IMR-90 (cell line): ENCODE measurements at regions not wholly inside any gene's neighbourhood (a gene's known extent, or its start where the extent isn't known, plus 50 kb on each side); places are given as distances from the start of the nearest gene placed in this dataset.

Experiments
- ATAC-seq: fragments of 200-7000 bp; cut with Tn5 transposase; 2 replicates; pipeline ENCODE4 v1.9.1; 2020; ENCODE audit warnings: low read depth, mild to moderate bottlenecking, moderate library complexity
- BruUV-seq: library from RNA; stranded (reverse); fragments of 400-500 nt; replicated peaks from 2 replicates; lab custom pipeline; 2021; lab: Mats Ljungman, UMichigan
- CTCF ChIA-PET: fragments of 300-600 bp; formaldehyde crosslinking; extraction: SDS; loops from one replicate; lab custom pipeline; 2021; ENCODE audit warnings: antibody characterized with exemption; lab: Yijun Ruan, JAX
- POLR2A ChIA-PET: fragments of 300-600 bp; sonication (Branson Sonifier 250); formaldehyde crosslinking; loops from one replicate; lab custom pipeline; 2022; ENCODE audit warnings: antibody characterized with exemption; ENCODE audit not compliant: unreplicated experiment; lab: Charles Lee
- DNase-seq: peaks from one replicate; pipeline ENCODE4 v3.0.0; 2013
- H2AFZ ChIP-seq: replicated peaks from 2 replicates; pipeline ENCODE3; 2013; ENCODE audit warnings: low read length, mild to moderate bottlenecking; ENCODE audit not compliant: poor library complexity
- H2AK5ac ChIP-seq: 2 replicates; pipeline ENCODE4 v1.6.1; 2013; ENCODE audit warnings: low read depth, low read length, inconsistent platforms
- H2AK9ac ChIP-seq: replicated peaks from 2 replicates; pipeline ENCODE3; 2013; ENCODE audit warnings: mild to moderate bottlenecking, low read depth, low read length, moderate library complexity; ENCODE audit not compliant: poor library complexity
- H2BK120ac ChIP-seq: 2 replicates; pipeline ENCODE4 v1.6.1; 2013; ENCODE audit warnings: low read depth, low read length, inconsistent platforms
- H2BK15ac ChIP-seq: 3 replicates; pipeline ENCODE4 v1.6.1; 2013; ENCODE audit warnings: low read depth, low read length, inconsistent platforms
- H2BK20ac ChIP-seq: 2 replicates; pipeline ENCODE4 v1.6.1; 2013; ENCODE audit warnings: low read depth, mild to moderate bottlenecking, inconsistent platforms, low read length, moderate library complexity
- H2BK5ac ChIP-seq: 2 replicates; pipeline ENCODE4 v1.6.1; 2013; ENCODE audit warnings: mild to moderate bottlenecking, low read depth, low read length, inconsistent platforms; ENCODE audit not compliant: poor library complexity, severe bottlenecking
- H3K14ac ChIP-seq: replicated peaks from 2 replicates; pipeline ENCODE4 v1.6.1; 2013; ENCODE audit warnings: low read depth, low read length, inconsistent platforms
- H3K18ac ChIP-seq: 2 replicates; pipeline ENCODE4 v1.6.1; 2013; ENCODE audit warnings: low read depth, low read length, control low read depth
- H3K23ac ChIP-seq: 2 replicates; pipeline ENCODE4 v1.6.1; 2013; ENCODE audit warnings: low read depth, low read length, inconsistent platforms
- H3K27ac ChIP-seq: 2 replicates; pipeline ENCODE4 v1.5.1; 2013; ENCODE audit warnings: mild to moderate bottlenecking, control low read depth, low read length; ENCODE audit not compliant: insufficient read depth
- H3K27me3 ChIP-seq: 2 replicates; pipeline ENCODE4 v1.6.1; 2013; ENCODE audit warnings: low read length; ENCODE audit not compliant: control insufficient read depth, insufficient read depth
- H3K36me3 ChIP-seq: 2 replicates; pipeline ENCODE4 v1.6.1; 2013; ENCODE audit warnings: low read length, mixed read lengths; ENCODE audit not compliant: control insufficient read depth, insufficient read depth
- H3K4ac ChIP-seq: 2 replicates; pipeline ENCODE4 v1.6.1; 2013; ENCODE audit warnings: low read depth, low read length, inconsistent platforms
- H3K4me1 ChIP-seq: 2 replicates; pipeline ENCODE4 v1.6.1; 2013; ENCODE audit warnings: low read length, mixed read lengths; ENCODE audit not compliant: control insufficient read depth, insufficient read depth
- H3K4me2 ChIP-seq: 2 replicates; pipeline ENCODE4 v1.6.1; 2013; ENCODE audit warnings: low read depth, mild to moderate bottlenecking, control low read depth, low read length, moderate library complexity
- H3K4me3 ChIP-seq: 2 replicates; pipeline ENCODE4 v1.5.1; 2013; ENCODE audit warnings: low read depth, mild to moderate bottlenecking, control low read depth, low read length, moderate library complexity; ENCODE audit not compliant: insufficient read depth
- H3K56ac ChIP-seq: 2 replicates; pipeline ENCODE4 v1.6.1; 2013; ENCODE audit warnings: low read length, inconsistent platforms; ENCODE audit not compliant: insufficient read depth; ENCODE audit errors: extremely low read depth
- H3K79me1 ChIP-seq, 2 experiments: 2 replicates each; pipeline ENCODE4 v1.6.1; 2013; ENCODE audit warnings: low read length in 2 of 2, inconsistent platforms in 1 of 2, low read depth in 1 of 2
- H3K9ac ChIP-seq: 2 replicates; pipeline ENCODE4 v1.6.1; 2013; ENCODE audit warnings: low read depth, low read length, control low read depth
- H3K9me1 ChIP-seq: 2 replicates; pipeline ENCODE4 v1.6.1; 2013; ENCODE audit warnings: low read length, inconsistent platforms; ENCODE audit not compliant: insufficient read depth
- H3K9me3 ChIP-seq: 2 replicates; pipeline ENCODE4 v1.6.1; 2013; ENCODE audit warnings: low read length; ENCODE audit not compliant: control insufficient read depth, insufficient read depth
- H4K20me1 ChIP-seq: 2 replicates; pipeline ENCODE4 v1.6.1; 2013; ENCODE audit warnings: low read length, inconsistent platforms; ENCODE audit not compliant: insufficient read depth
- H4K5ac ChIP-seq: 2 replicates; pipeline ENCODE4 v1.6.1; 2013; ENCODE audit warnings: mild to moderate bottlenecking, low read depth, low read length, control low read depth
- H4K8ac ChIP-seq, 2 experiments: 2 replicates each; pipeline ENCODE4 v1.6.1; 2013; ENCODE audit warnings: low read depth in 2 of 2, low read length in 2 of 2, control low read depth in 1 of 2, inconsistent platforms in 1 of 2
- H4K91ac ChIP-seq: 2 replicates; pipeline ENCODE4 v1.6.1; 2013; ENCODE audit warnings: low read depth, low read length, inconsistent platforms; ENCODE audit not compliant: insufficient read depth
- BHLHE40 ChIP-seq: fragments of 150-350 bp; IDR thresholded peaks from 2 replicates; pipeline ENCODE4 v1.6.1; 2016; ENCODE audit warnings: mild to moderate bottlenecking, low read depth, low read length
- CEBPB ChIP-seq: IDR thresholded peaks from 2 replicates; pipeline ENCODE4 v1.6.1; 2012; ENCODE audit warnings: low read depth, low read length, improper control_type of control experiment
- CTCF ChIP-seq: conservative IDR thresholded peaks from 2 replicates; pipeline ENCODE4 v1.5.1; 2012; ENCODE audit warnings: mild to moderate bottlenecking, low read depth, low read length, improper control_type of control experiment
- ELK1 ChIP-seq: fragments of 150-350 bp; IDR thresholded peaks from 2 replicates; pipeline ENCODE4 v1.6.1; 2016; ENCODE audit warnings: low read depth, mild to moderate bottlenecking, low read length, moderate library complexity, borderline replicate concordance
- FOS ChIP-seq: fragments of 150-350 bp; IDR thresholded peaks from 2 replicates; pipeline ENCODE4 v1.6.1; 2016; ENCODE audit warnings: low read depth, low read length
- MAFK ChIP-seq: IDR thresholded peaks from 2 replicates; pipeline ENCODE4 v1.6.1; 2012; ENCODE audit warnings: low read depth, low read length, improper control_type of control experiment
- MAZ ChIP-seq: IDR thresholded peaks from 2 replicates; pipeline ENCODE4 v1.6.1; 2012; ENCODE audit warnings: low read depth, mild to moderate bottlenecking, low read length, improper control_type of control experiment, moderate library complexity, borderline replicate concordance
- NFE2L2 ChIP-seq: fragments of 150-350 bp; IDR thresholded peaks from 2 replicates; pipeline ENCODE4 v1.6.1; 2016; ENCODE audit warnings: low read depth, mild to moderate bottlenecking, low read length
- RAD21 ChIP-seq: IDR thresholded peaks from 2 replicates; pipeline ENCODE4 v1.6.1; 2012; ENCODE audit warnings: low read length, improper control_type of control experiment
- RCOR1 ChIP-seq: IDR thresholded peaks from 2 replicates; pipeline ENCODE4 v1.6.1; 2012; ENCODE audit warnings: mild to moderate bottlenecking, low read length, improper control_type of control experiment; ENCODE audit not compliant: insufficient replicate concordance
- RFX5 ChIP-seq: IDR thresholded peaks from 2 replicates; pipeline ENCODE4 v1.8.0; 2012; ENCODE audit warnings: low read depth, mild to moderate bottlenecking, low read length, moderate library complexity
- SMC3 ChIP-seq: fragments of 150-350 bp; IDR thresholded peaks from 2 replicates; pipeline ENCODE4 v1.6.1; 2016; ENCODE audit warnings: low read depth, mild to moderate bottlenecking, antibody characterized with exemption, low read length, moderate library complexity
- USF2 ChIP-seq: fragments of 150-350 bp; IDR thresholded peaks from 2 replicates; pipeline ENCODE4 v1.6.1; 2017; ENCODE audit warnings: mild to moderate bottlenecking, antibody characterized with exemption, low read length, low read depth
- WGBS, 2 experiments: methylation state at CpG; one replicate each; pipeline versions ENCODE4 v1.1.5 to v1.1.7; 2013; ENCODE audit warnings: missing lambda C conversion rate in 2 of 2; ENCODE audit not compliant: insufficient read length in 1 of 2; ENCODE audit errors: extremely low coverage in 2 of 2; 5-methylcytosine and 5-hydroxymethylcytosine counted together
- dilution Hi-C: fragments of 300-500 bp; cut with HindIII; formaldehyde crosslinking; loops from one replicate; pipeline ENCODE4 v1.14.3; 2018; ENCODE audit warnings: low sequenced_read_pairs; ENCODE audit not compliant: unreplicated experiment
- in situ Hi-C: fragments of 300-500 bp; cut with MboI; formaldehyde crosslinking; loops from 3 replicates; pipeline ENCODE4 v1.14.3; 2019; ENCODE audit warnings: low sequenced_read_pairs, inconsistent platforms, mixed read lengths
- intact Hi-C: fragments of 100-400 bp; cut with micrococcal nuclease; formaldehyde crosslinking; loops from 2 replicates; pipeline ENCODE4 v1.10.0; 2022

- H3K4me3 ChIP-seq: no peak overlapping the region
- H3K4me2 ChIP-seq: no peak overlapping the region
- no peaks in the 10 kb centered on the region for H3K4me1 ChIP-seq
- H3K14ac ChIP-seq: no peak overlapping the region
- in situ Hi-C loops (no loop called here), intact Hi-C loops (no loop called here), dilution Hi-C loops (no loop called here)
- H3K9me3 ChIP-seq: no peaks in the 10 kb centered on the region
- no peaks in the 10 kb centered on the region for H4K20me1 ChIP-seq
- no peak overlapping the region for H3K23ac ChIP-seq
- H2BK20ac ChIP-seq: no peak overlapping the region
- no peak overlapping the region for H3K4ac ChIP-seq
- H2BK5ac ChIP-seq: no peak overlapping the region
- ATAC-seq (no peak), DNase-seq (no peak)
- no peak overlapping the region for H3K56ac ChIP-seq
- no peaks in the 10 kb centered on the region for H3K9me1 ChIP-seq
- H2BK120ac ChIP-seq: no peak overlapping the region
- H2AFZ ChIP-seq: no peak overlapping the region
- no peak overlapping the region for H3K18ac ChIP-seq
- no peaks in the 10 kb centered on the region for H3K79me1 ChIP-seq
- CTCF ChIA-PET: interaction anchor here (1.3 kb wide), 1 partner anchor 134 kb away, joined by 5 read pairs; no protein-coding TSS in a partner anchor
- no peak overlapping the region for H3K27ac ChIP-seq
- no CpG with 5 or more reads among the region's 1 CpG for WGBS, 2 experiments
- TF ChIP-seq USF2: no peak
- no peak for TF ChIP-seq CEBPB
- TF ChIP-seq BHLHE40: no peak
- TF ChIP-seq ELK1: no peak
- no peak for TF ChIP-seq MAFK
- TF ChIP-seq FOS: no peak
- no peak for TF ChIP-seq MAZ
- no peak for TF ChIP-seq RFX5
- no peak for TF ChIP-seq CTCF
- TF ChIP-seq RAD21: no peak
- no peak for TF ChIP-seq SMC3
- no peak for TF ChIP-seq RCOR1
- no peak for TF ChIP-seq NFE2L2
- no TSS peak for BruUV-seq
- no peak overlapping the region for H4K5ac ChIP-seq
- H2AK5ac ChIP-seq: no peak overlapping the region
- no peak overlapping the region for H2BK15ac ChIP-seq
- no peaks in the 10 kb centered on the region for H3K36me3 ChIP-seq
- no peaks in the 10 kb centered on the region for H3K27me3 ChIP-seq
- POLR2A ChIA-PET: no interaction called here
- no peak overlapping the region for H2AK9ac ChIP-seq
- no peak overlapping the region for H3K9ac ChIP-seq
- H4K91ac ChIP-seq: no peak overlapping the region
- H4K8ac ChIP-seq: no peak overlapping the region
These were observed 395.3 kb downstream of the MAFB start for GRCh38 chr20:40293740-40294139.
